ENCODE measurements at regions not wholly inside any gene's neighbourhood (a gene's known extent, or its start where the extent isn't known, plus 50 kb on each side); places are given as distances from the start of the nearest gene placed in this dataset.

GRCh38 chr14:71486279-71486678 lies 445.9 kb upstream of the RGS6 start:
- no peak for TF ChIP-seq CTCF (IDR thresholded peaks at IDR 0.05)
- no peak for TF ChIP-seq POLR2AphosphoS5 (IDR thresholded peaks at IDR 0.05)
- TF ChIP-seq EP300 (IDR thresholded peaks at IDR 0.05) = no peak

Data from sigmoid colon (tissue), 4 donors.